ENCODE measurements at regions not wholly inside any gene's neighbourhood (a gene's known extent, or its start where the extent isn't known, plus 50 kb on each side); places are given as distances from the start of the nearest gene placed in this dataset.
"Not testable (repeated sequence)": the region's sequence is repeated elsewhere in the genome, so short reads cannot be mapped to it uniquely, and the experiment has no call there.

- H2BK15ac ChIP-seq (ENCODE audit: low read depth, poor library complexity, severe bottlenecking); H2BK120ac ChIP-seq (ENCODE audit: low read depth, low read length); H4K8ac ChIP-seq (ENCODE audit: low read length); H2AK5ac ChIP-seq (ENCODE audit: low read length, severe bottlenecking); H3K27ac ChIP-seq (ENCODE audit: low read length, poor library complexity, severe bottlenecking); H3K79me1 ChIP-seq (replicated peaks; ENCODE audit: low read length, poor library complexity, severe bottlenecking); DNase-seq; H3K27me3 ChIP-seq (ENCODE audit: control insufficient read depth in 1 of 2, insufficient read depth in 1 of 2, low read length in 2 of 2); H3K9me3 ChIP-seq (ENCODE audit: control insufficient read depth, low read length); H3K23ac ChIP-seq (ENCODE audit: low read length in 2 of 2); H2BK12ac ChIP-seq (ENCODE audit: low read length in 2 of 2); H3K4me1 ChIP-seq (ENCODE audit: control insufficient read depth, insufficient read depth, low read depth, low read length); H3K4me2 ChIP-seq (ENCODE audit: low read length, poor library complexity, severe bottlenecking); H4K91ac ChIP-seq (ENCODE audit: low read length); H3K18ac ChIP-seq (ENCODE audit: low read depth in 1 of 2, low read length in 2 of 2); H2BK5ac ChIP-seq (ENCODE audit: low read depth, low read length, poor library complexity, severe bottlenecking); H3K4me3 ChIP-seq (ENCODE audit: insufficient read depth in 1 of 2, low read depth in 1 of 2, low read length in 2 of 2); H2AFZ ChIP-seq (ENCODE audit: low read depth, low read length); H3K9ac ChIP-seq (ENCODE audit: low read length); H3K4ac ChIP-seq (ENCODE audit: low read depth in 1 of 2, low read length in 2 of 2); H3K14ac ChIP-seq (ENCODE audit: low read length in 2 of 2); H3K36me3 ChIP-seq (ENCODE audit: control insufficient read depth in 1 of 2, insufficient read depth in 2 of 2, low read depth in 1 of 2, low read length in 2 of 2): not testable (repeated sequence)
- WGBS = 67% methylated on average over 14 of the region's 15 CpGs
Observed at GRCh38 chr16:46387720-46388119, 233.5 kb downstream of the SHCBP1 start.

GRCh38 chr16:46386805-46387620, 234.2 kb downstream of the SHCBP1 start:
- not testable (repeated sequence) for H3K18ac ChIP-seq (ENCODE audit: low read depth in 1 of 2, low read length in 2 of 2); H4K91ac ChIP-seq (ENCODE audit: low read length); H3K4ac ChIP-seq (ENCODE audit: low read depth in 1 of 2, low read length in 2 of 2); H2BK15ac ChIP-seq (ENCODE audit: low read depth, poor library complexity, severe bottlenecking); H3K23ac ChIP-seq (ENCODE audit: low read length in 2 of 2); H3K27me3 ChIP-seq (ENCODE audit: control insufficient read depth in 1 of 2, insufficient read depth in 1 of 2, low read length in 2 of 2); H3K36me3 ChIP-seq (ENCODE audit: control insufficient read depth in 1 of 2, insufficient read depth in 2 of 2, low read depth in 1 of 2, low read length in 2 of 2); H2BK120ac ChIP-seq (ENCODE audit: low read depth, low read length); H2AK5ac ChIP-seq (ENCODE audit: low read length, severe bottlenecking); H3K79me1 ChIP-seq (replicated peaks; ENCODE audit: low read length, poor library complexity, severe bottlenecking); H2BK12ac ChIP-seq (ENCODE audit: low read length in 2 of 2); H4K8ac ChIP-seq (ENCODE audit: low read length); H3K9me3 ChIP-seq (ENCODE audit: control insufficient read depth, low read length); H3K14ac ChIP-seq (ENCODE audit: low read length in 2 of 2); DNase-seq; H3K4me1 ChIP-seq (ENCODE audit: control insufficient read depth, insufficient read depth, low read depth, low read length); H3K9ac ChIP-seq (ENCODE audit: low read length); H3K4me3 ChIP-seq (ENCODE audit: insufficient read depth in 1 of 2, low read depth in 1 of 2, low read length in 2 of 2); H2BK5ac ChIP-seq (ENCODE audit: low read depth, low read length, poor library complexity, severe bottlenecking); H3K27ac ChIP-seq (ENCODE audit: low read length, poor library complexity, severe bottlenecking); H3K4me2 ChIP-seq (ENCODE audit: low read length, poor library complexity, severe bottlenecking); H2AFZ ChIP-seq (ENCODE audit: low read depth, low read length)
- 74% methylated on average over 28 of the region's 28 CpGs for WGBS

GRCh38 chr16:46386110-46386771, 234.9 kb downstream of the SHCBP1 start:
- not testable (repeated sequence) for H3K4ac ChIP-seq (ENCODE audit: low read depth in 1 of 2, low read length in 2 of 2); H3K27ac ChIP-seq (ENCODE audit: low read length, poor library complexity, severe bottlenecking); H3K9me3 ChIP-seq (ENCODE audit: control insufficient read depth, low read length); H2AK5ac ChIP-seq (ENCODE audit: low read length, severe bottlenecking); H3K27me3 ChIP-seq (ENCODE audit: control insufficient read depth in 1 of 2, insufficient read depth in 1 of 2, low read length in 2 of 2); H3K79me1 ChIP-seq (replicated peaks; ENCODE audit: low read length, poor library complexity, severe bottlenecking); H2BK12ac ChIP-seq (ENCODE audit: low read length in 2 of 2); H2AFZ ChIP-seq (ENCODE audit: low read depth, low read length); H4K91ac ChIP-seq (ENCODE audit: low read length); H3K23ac ChIP-seq (ENCODE audit: low read length in 2 of 2); H2BK15ac ChIP-seq (ENCODE audit: low read depth, poor library complexity, severe bottlenecking); H3K18ac ChIP-seq (ENCODE audit: low read depth in 1 of 2, low read length in 2 of 2); H3K36me3 ChIP-seq (ENCODE audit: control insufficient read depth in 1 of 2, insufficient read depth in 2 of 2, low read depth in 1 of 2, low read length in 2 of 2); H3K4me2 ChIP-seq (ENCODE audit: low read length, poor library complexity, severe bottlenecking); H3K4me3 ChIP-seq (ENCODE audit: insufficient read depth in 1 of 2, low read depth in 1 of 2, low read length in 2 of 2); H3K9ac ChIP-seq (ENCODE audit: low read length); H2BK5ac ChIP-seq (ENCODE audit: low read depth, low read length, poor library complexity, severe bottlenecking); H3K4me1 ChIP-seq (ENCODE audit: control insufficient read depth, insufficient read depth, low read depth, low read length); H3K14ac ChIP-seq (ENCODE audit: low read length in 2 of 2); H2BK120ac ChIP-seq (ENCODE audit: low read depth, low read length); H4K8ac ChIP-seq (ENCODE audit: low read length)
- WGBS = 71% methylated on average over 25 of the region's 25 CpGs
- peak; percentile 66 for DNase-seq

DNA sequence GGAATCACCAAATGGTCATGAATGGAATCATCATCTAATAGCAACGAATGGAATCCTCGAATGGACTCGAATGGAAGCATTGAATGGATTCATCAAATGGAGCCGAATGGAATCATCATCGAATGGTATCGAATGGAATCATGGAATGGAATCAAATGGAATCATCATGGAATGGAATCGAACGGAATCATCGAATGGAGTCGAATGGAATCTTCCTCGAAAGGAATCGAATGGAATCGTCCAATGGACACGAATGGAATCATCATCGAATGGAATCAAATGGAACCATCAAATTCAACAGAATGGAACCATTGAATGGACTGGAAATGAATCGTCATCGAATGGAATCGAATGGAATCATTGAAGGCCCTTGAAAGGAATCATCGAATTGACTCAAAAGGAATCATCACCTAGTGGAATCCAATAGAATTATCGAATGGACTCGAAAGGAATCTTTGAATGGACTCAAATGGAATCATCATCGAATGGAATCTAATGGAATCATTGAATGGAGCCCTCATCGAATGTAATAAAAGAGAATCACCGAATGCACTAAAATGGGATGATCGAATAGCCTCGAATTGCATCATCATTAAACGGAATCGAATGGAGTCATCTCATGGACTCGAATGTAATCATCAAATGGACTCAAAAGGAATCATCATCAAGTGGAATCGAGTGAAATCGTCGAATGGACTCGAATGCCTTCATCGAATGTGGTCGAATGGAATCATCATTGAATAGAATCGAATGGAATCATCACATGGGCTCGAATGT, 236.7 kb downstream of the SHCBP1 start:
- not testable (repeated sequence) for H3K4me3 ChIP-seq (ENCODE audit: insufficient read depth in 1 of 2, low read depth in 1 of 2, low read length in 2 of 2); H2AFZ ChIP-seq (ENCODE audit: low read depth, low read length)
- WGBS = 80% methylated on average over 36 of the region's 37 CpGs

More for the DNA sequence above, 236.7 kb downstream of the SHCBP1 start:
- H3K14ac ChIP-seq (ENCODE audit: low read length in 2 of 2); H2BK15ac ChIP-seq (ENCODE audit: low read depth, poor library complexity, severe bottlenecking); H2AK5ac ChIP-seq (ENCODE audit: low read length, severe bottlenecking); H3K27ac ChIP-seq (ENCODE audit: low read length, poor library complexity, severe bottlenecking); H4K91ac ChIP-seq (ENCODE audit: low read length); H3K4ac ChIP-seq (ENCODE audit: low read depth in 1 of 2, low read length in 2 of 2); H2BK12ac ChIP-seq (ENCODE audit: low read length in 2 of 2); H3K79me1 ChIP-seq (replicated peaks; ENCODE audit: low read length, poor library complexity, severe bottlenecking); H3K4me1 ChIP-seq (ENCODE audit: control insufficient read depth, insufficient read depth, low read depth, low read length); H2BK120ac ChIP-seq (ENCODE audit: low read depth, low read length); H3K4me2 ChIP-seq (ENCODE audit: low read length, poor library complexity, severe bottlenecking); H3K18ac ChIP-seq (ENCODE audit: low read depth in 1 of 2, low read length in 2 of 2); H3K27me3 ChIP-seq (ENCODE audit: control insufficient read depth in 1 of 2, insufficient read depth in 1 of 2, low read length in 2 of 2); H3K36me3 ChIP-seq (ENCODE audit: control insufficient read depth in 1 of 2, insufficient read depth in 2 of 2, low read depth in 1 of 2, low read length in 2 of 2); H2BK5ac ChIP-seq (ENCODE audit: low read depth, low read length, poor library complexity, severe bottlenecking); H3K9ac ChIP-seq (ENCODE audit: low read length); H3K9me3 ChIP-seq (ENCODE audit: control insufficient read depth, low read length); H4K8ac ChIP-seq (ENCODE audit: low read length); H3K23ac ChIP-seq (ENCODE audit: low read length in 2 of 2): not testable (repeated sequence)
- peak; percentile 39 for DNase-seq

Data from mesenchymal stem cell (in vitro differentiated cells and primary cell).